ENCODE measurements at regions not wholly inside any gene's neighbourhood (a gene's known extent, or its start where the extent isn't known, plus 50 kb on each side); places are given as distances from the start of the nearest gene placed in this dataset.

DNA sequence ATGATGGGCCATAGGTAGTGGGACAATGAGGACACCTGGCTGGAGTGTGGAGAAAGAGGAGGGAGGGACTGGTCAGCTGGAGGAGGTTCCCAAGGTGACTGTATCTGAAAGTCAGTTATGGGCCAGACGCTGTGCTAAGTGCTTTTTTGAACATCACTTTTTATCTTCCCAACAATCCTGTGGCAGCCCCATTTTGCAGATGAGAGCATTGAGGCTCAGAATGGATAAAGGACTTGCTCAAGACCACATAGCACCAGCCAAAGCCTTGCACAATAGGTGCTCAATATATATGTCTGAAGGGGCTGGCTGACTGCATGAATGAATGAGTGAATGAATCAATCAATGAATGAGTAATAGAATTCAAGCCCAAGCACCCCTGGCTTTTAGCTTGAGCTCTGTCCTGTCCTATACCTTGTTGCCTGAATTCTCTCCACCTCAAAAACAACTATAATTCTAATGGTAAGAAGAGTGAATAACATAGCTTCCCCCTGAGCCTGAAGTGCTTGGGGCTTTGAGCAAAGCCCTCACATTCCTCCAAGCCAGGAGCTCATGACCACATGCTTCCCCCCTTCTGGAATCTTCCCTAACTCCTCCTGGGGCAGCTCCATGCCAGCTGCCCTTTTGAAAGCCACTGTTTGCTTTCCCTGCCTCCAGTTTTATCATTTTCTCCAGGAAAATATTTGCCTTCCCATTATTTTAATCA is 150.9 kb downstream of the RPLP1 start:
- H3K27me3 ChIP-seq: no peaks in the 10 kb centered on the region
- no peak overlapping the region for H3K27ac ChIP-seq
- H3K4me1 ChIP-seq: peaks cover 4 to 11% of the 10 kb centered on the region in 2 donors
- no peaks in the 10 kb centered on the region for H3K36me3 ChIP-seq
- intact Hi-C loops (cut with DNase I): no loop called here
- no peaks in the 10 kb centered on the region for H3K9me3 ChIP-seq
- DNase-seq (ENCODE audit: low spot score in 2 of 2): no peak
- TF ChIP-seq, protein P1, sequence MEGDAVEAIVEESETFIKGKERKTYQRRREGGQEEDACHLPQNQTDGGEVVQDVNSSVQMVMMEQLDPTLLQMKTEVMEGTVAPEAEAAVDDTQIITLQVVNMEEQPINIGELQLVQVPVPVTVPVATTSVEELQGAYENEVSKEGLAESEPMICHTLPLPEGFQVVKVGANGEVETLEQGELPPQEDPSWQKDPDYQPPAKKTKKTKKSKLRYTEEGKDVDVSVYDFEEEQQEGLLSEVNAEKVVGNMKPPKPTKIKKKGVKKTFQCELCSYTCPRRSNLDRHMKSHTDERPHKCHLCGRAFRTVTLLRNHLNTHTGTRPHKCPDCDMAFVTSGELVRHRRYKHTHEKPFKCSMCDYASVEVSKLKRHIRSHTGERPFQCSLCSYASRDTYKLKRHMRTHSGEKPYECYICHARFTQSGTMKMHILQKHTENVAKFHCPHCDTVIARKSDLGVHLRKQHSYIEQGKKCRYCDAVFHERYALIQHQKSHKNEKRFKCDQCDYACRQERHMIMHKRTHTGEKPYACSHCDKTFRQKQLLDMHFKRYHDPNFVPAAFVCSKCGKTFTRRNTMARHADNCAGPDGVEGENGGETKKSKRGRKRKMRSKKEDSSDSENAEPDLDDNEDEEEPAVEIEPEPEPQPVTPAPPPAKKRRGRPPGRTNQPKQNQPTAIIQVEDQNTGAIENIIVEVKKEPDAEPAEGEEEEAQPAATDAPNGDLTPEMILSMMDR (IDR thresholded peaks at IDR 0.05): no peak
- no peak overlapping the region for H3K4me3 ChIP-seq

GRCh38 chr15:69604072-69604411 is 151.4 kb downstream of the RPLP1 start:
- Histone ChIP-seq H3K4me1 (peaks cover 4 to 11% of the 10 kb centered on the region in 2 donors), H3K27me3 (no peaks in the 10 kb centered on the region)

GRCh38 chr15:69606144-69606543 is 153.5 kb downstream of the RPLP1 start:
- no peaks in the 10 kb centered on the region for H3K36me3 ChIP-seq
- no peak for DNase-seq (ENCODE audit: low spot score in 2 of 2)
- intact Hi-C loops (cut with DNase I): no loop called here
- peak overlapping the region; percentile 68 to 70 for H3K27ac ChIP-seq
- H3K27me3 ChIP-seq: no peaks in the 10 kb centered on the region
- H3K9me3 ChIP-seq: no peaks in the 10 kb centered on the region
- H3K4me1 ChIP-seq: peaks cover 4 to 15% of the 10 kb centered on the region in 2 donors
- H3K4me3 ChIP-seq: no peak overlapping the region
- TF ChIP-seq, protein P1 (IDR thresholded peaks at IDR 0.05): no peak

More at GRCh38 chr15:69604072-69604411, 151.4 kb downstream of the RPLP1 start:
- TF ChIP-seq, protein P1 (IDR thresholded peaks at IDR 0.05): no peak
- intact Hi-C loops (cut with DNase I): no loop called here
- DNase-seq (ENCODE audit: low spot score in 2 of 2): no peak
- Histone ChIP-seq H3K4me3 (no peak overlapping the region), H3K27ac (no peak overlapping the region), H3K9me3 (no peaks in the 10 kb centered on the region), H3K36me3 (no peaks in the 10 kb centered on the region)

DNA sequence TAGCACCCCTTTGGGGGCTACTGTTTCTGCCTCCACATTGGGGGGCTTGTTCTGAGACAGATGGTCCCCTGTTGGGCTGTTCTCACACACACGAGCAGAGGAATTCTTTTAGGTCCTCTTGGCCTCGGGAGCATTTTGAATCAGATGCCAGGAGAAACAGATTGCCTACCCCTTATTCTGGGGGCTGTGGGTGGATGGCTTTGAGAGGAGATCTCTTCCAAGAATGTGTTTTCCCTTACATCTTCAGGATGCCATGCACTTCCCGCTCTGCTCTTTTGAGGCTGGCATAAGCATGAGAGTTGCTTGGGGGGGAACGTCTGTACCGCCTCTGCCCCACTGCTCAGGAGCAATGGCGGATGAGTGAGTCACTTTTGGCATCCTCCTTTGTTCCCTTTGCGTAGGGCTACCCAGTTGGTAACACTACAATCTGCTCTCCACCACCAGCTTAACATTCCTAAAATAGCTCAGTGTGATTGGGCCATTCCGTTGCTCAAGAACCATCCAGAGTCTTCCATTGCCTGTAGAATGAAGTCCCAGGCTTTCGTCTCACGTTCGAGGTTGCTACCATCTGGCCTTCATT is 154.4 kb downstream of the RPLP1 start:
- Histone ChIP-seq H3K4me1 (peaks cover 4 to 15% of the 10 kb centered on the region in 2 donors), H3K27me3 (no peaks in the 10 kb centered on the region), H3K27ac (peak overlapping the region; percentile 68 to 70), H3K9me3 (no peaks in the 10 kb centered on the region), H3K36me3 (no peaks in the 10 kb centered on the region), H3K4me3 (no peak overlapping the region)
- DNase-seq (ENCODE audit: low spot score in 2 of 2): peak in 1 of 2 donors; percentile 87
- TF ChIP-seq, protein P1 (IDR thresholded peaks at IDR 0.05): no peak
- intact Hi-C loops (cut with DNase I): loop anchor here (1.0 kb wide), 1 partner anchor 12 kb away; no protein-coding TSS in a partner anchor

DNA sequence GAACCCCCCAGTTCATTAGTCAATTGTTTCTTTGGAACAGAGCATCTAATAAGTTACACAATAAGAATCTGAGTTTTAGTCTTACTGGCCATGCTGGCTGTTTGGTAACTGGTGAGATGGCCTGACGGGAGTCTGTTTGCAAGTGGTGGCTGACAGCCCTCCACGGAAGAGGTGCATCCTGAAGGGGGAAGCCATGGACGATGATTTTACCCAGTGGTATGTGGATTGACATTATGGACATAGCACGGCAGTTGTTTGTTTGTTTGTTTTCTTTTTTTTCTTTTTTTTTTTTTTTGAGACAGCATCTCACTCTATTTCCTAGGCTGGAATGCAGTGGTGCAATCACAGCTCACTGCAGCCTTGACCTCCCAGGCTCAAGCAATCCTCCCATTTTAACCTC is 156.0 kb downstream of the RPLP1 start:
- intact Hi-C loops (cut with DNase I): no loop called here
- Histone ChIP-seq H3K4me3 (no peak overlapping the region), H3K36me3 (no peaks in the 10 kb centered on the region), H3K27me3 (no peaks in the 10 kb centered on the region), H3K9me3 (no peaks in the 10 kb centered on the region), H3K27ac (no peak overlapping the region), H3K4me1 (peaks cover 4 to 15% of the 10 kb centered on the region in 2 donors)
- TF ChIP-seq, protein P1 (IDR thresholded peaks at IDR 0.05): no peak
- no peak for DNase-seq (ENCODE audit: low spot score in 2 of 2)
